Natural killer cell treated with Interleukin-12 subunit alpha and Interleukin-12 subunit beta and Interleukin-15 and Interleukin-18, amount 100 ng/mL, for 72 hours (primary cell): ENCODE measurements at regions not wholly inside any gene's neighbourhood (a gene's known extent, or its start where the extent isn't known, plus 50 kb on each side); places are given as distances from the start of the nearest gene placed in this dataset.
"Not testable (repeated sequence)": the region's sequence is repeated elsewhere in the genome, so short reads cannot be mapped to it uniquely, and the experiment has no call there.

Experiments
- ATAC-seq, 2 donors: fragments of 150-1000 bp; cut with Tn5 transposase in 1 of 2; sonication (Bioruptor Pico), chemical (Tn5 transposase) in 1 of 2; 2 replicates each; pipeline ENCODE4 v1.10.0; 2021
- DNase-seq: peaks from one replicate; pipeline ENCODE4 v3.0.0; 2022; ENCODE audit warnings: low spot score
- H3K27ac Mint-ChIP-seq, 2 donors: 1 replicate in 1 of 2; 2 replicates in 1 of 2; pipeline ENCODE4 v1.8.0; 2022; ENCODE audit warnings: mixed read lengths in 2 of 2, mild to moderate bottlenecking in 1 of 2, moderate library complexity in 1 of 2
- H3K27me3 Mint-ChIP-seq, 2 donors: 1 replicate in 1 of 2; 2 replicates in 1 of 2; pipeline ENCODE4 v1.8.0; 2022; ENCODE audit warnings: mixed read lengths in 2 of 2
- H3K36me3 Mint-ChIP-seq: one replicate; pipeline ENCODE4 v1.8.0; 2022; ENCODE audit warnings: mixed read lengths
- H3K4me1 Mint-ChIP-seq, 2 donors: 1 replicate in 1 of 2; 2 replicates in 1 of 2; pipeline ENCODE4 v1.8.0; 2022; ENCODE audit warnings: low read depth in 2 of 2, mixed read lengths in 2 of 2, mild to moderate bottlenecking in 1 of 2
- H3K4me3 Mint-ChIP-seq: one replicate; pipeline ENCODE4 v1.8.0; 2022; ENCODE audit warnings: mixed read lengths
- H3K9me3 Mint-ChIP-seq: 2 replicates; pipeline ENCODE4 v1.8.0; 2022; ENCODE audit warnings: mixed read lengths

GRCh38 chr2:129800285-129800684 is 179.2 kb upstream of the RAB6C start:
- H3K27me3 Mint-ChIP-seq: peaks cover 8 to 12% of the 10 kb centered on the region in 2 donors
- no peaks in the 10 kb centered on the region for H3K36me3 Mint-ChIP-seq
- no peaks in the 10 kb centered on the region for H3K4me1 Mint-ChIP-seq
- DNase-seq (no peak), ATAC-seq (no peak)
- H3K9me3 Mint-ChIP-seq: no peaks in the 10 kb centered on the region
- no peak overlapping the region for H3K4me3 Mint-ChIP-seq
- no peak overlapping the region for H3K27ac Mint-ChIP-seq

- DNase-seq (no peak), ATAC-seq (no peak)
- peaks cover 8 to 12% of the 10 kb centered on the region in 2 donors for H3K27me3 Mint-ChIP-seq
- H3K4me1 Mint-ChIP-seq: no peaks in the 10 kb centered on the region
- H3K9me3 Mint-ChIP-seq: no peaks in the 10 kb centered on the region
- H3K36me3 Mint-ChIP-seq: no peaks in the 10 kb centered on the region
- no peak overlapping the region for H3K4me3 Mint-ChIP-seq
- H3K27ac Mint-ChIP-seq: no peak overlapping the region
Observed at GRCh38 chr2:129800686-129801085, 178.8 kb upstream of the RAB6C start.

- Mint-ChIP-seq H3K36me3 (no peaks in the 10 kb centered on the region), H3K4me1 (no peaks in the 10 kb centered on the region), H3K4me3 (no peak overlapping the region), H3K27me3 (peaks cover 6 to 12% of the 10 kb centered on the region in 2 donors), H3K9me3 (no peaks in the 10 kb centered on the region), H3K27ac (no peak overlapping the region)
- ATAC-seq (no peak), DNase-seq (no peak)
Observed at GRCh38 chr2:129801575-129801974, 177.9 kb upstream of the RAB6C start.

- no peaks in the 10 kb centered on the region for H3K4me1 Mint-ChIP-seq
- no peaks in the 10 kb centered on the region for H3K36me3 Mint-ChIP-seq
- H3K27me3 Mint-ChIP-seq: peaks cover 6 to 17% of the 10 kb centered on the region in 2 donors
- DNase-seq (no peak), ATAC-seq (no peak)
- H3K9me3 Mint-ChIP-seq: no peaks in the 10 kb centered on the region
- no peak overlapping the region for H3K4me3 Mint-ChIP-seq
- no peak overlapping the region for H3K27ac Mint-ChIP-seq
Observed at GRCh38 chr2:129802290-129802689, 177.2 kb upstream of the RAB6C start.

GRCh38 chr2:129803032-129803431 is 176.4 kb upstream of the RAB6C start:
- Mint-ChIP-seq H3K9me3 (no peaks in the 10 kb centered on the region), H3K27ac (no peak overlapping the region), H3K36me3 (no peaks in the 10 kb centered on the region), H3K4me1 (no peaks in the 10 kb centered on the region), H3K4me3 (no peak overlapping the region), H3K27me3 (peaks cover 6 to 20% of the 10 kb centered on the region in 2 donors)
- no peak for ATAC-seq
- no peak for DNase-seq

- no peak overlapping the region for H3K4me3 Mint-ChIP-seq
- no peaks in the 10 kb centered on the region for H3K9me3 Mint-ChIP-seq
- H3K4me1 Mint-ChIP-seq: no peaks in the 10 kb centered on the region
- ATAC-seq: no peak
- no peaks in the 10 kb centered on the region for H3K36me3 Mint-ChIP-seq
- peaks cover 6 to 25% of the 10 kb centered on the region in 2 donors for H3K27me3 Mint-ChIP-seq
- H3K27ac Mint-ChIP-seq: no peak overlapping the region
- DNase-seq: no peak
Observed at GRCh38 chr2:129803871-129804270, 175.6 kb upstream of the RAB6C start.

- Mint-ChIP-seq H3K36me3 (no peaks in the 10 kb centered on the region), H3K4me3 (no peak overlapping the region), H3K9me3 (no peaks in the 10 kb centered on the region), H3K4me1 (no peaks in the 10 kb centered on the region), H3K27ac (no peak overlapping the region), H3K27me3 (peaks cover 7 to 41% of the 10 kb centered on the region in 2 donors)
- no peak for ATAC-seq
- DNase-seq: no peak
Observed at GRCh38 chr2:129805899-129806298, 173.6 kb upstream of the RAB6C start.

GRCh38 chr2:129806317-129806716 is 173.1 kb upstream of the RAB6C start:
- Mint-ChIP-seq H3K27me3 (peaks cover 11 to 45% of the 10 kb centered on the region in 2 donors), H3K9me3 (no peaks in the 10 kb centered on the region), H3K27ac (no peak overlapping the region), H3K4me3 (no peak overlapping the region), H3K4me1 (no peaks in the 10 kb centered on the region), H3K36me3 (no peaks in the 10 kb centered on the region)
- ATAC-seq (peak in 1 of 2 donors; percentile 52), DNase-seq (no peak)

GRCh38 chr2:129806990-129807389 is 172.5 kb upstream of the RAB6C start:
- H3K36me3 Mint-ChIP-seq: no peaks in the 10 kb centered on the region
- ATAC-seq: no peak
- no peak for DNase-seq
- no peaks in the 10 kb centered on the region for H3K4me1 Mint-ChIP-seq
- no peaks in the 10 kb centered on the region for H3K9me3 Mint-ChIP-seq
- no peak overlapping the region for H3K4me3 Mint-ChIP-seq
- H3K27me3 Mint-ChIP-seq: peaks cover 12 to 42% of the 10 kb centered on the region in 2 donors
- no peak overlapping the region for H3K27ac Mint-ChIP-seq

GRCh38 chr2:129807642-129808338 is 171.7 kb upstream of the RAB6C start:
- H3K36me3 Mint-ChIP-seq, DNase-seq, H3K4me1 Mint-ChIP-seq, ATAC-seq, H3K4me3 Mint-ChIP-seq, H3K27ac Mint-ChIP-seq, H3K9me3 Mint-ChIP-seq: not testable (repeated sequence)
- peaks cover 10 to 38% of the 10 kb centered on the region in 2 donors for H3K27me3 Mint-ChIP-seq

- peaks cover 12% of the 10 kb centered on the region for H3K36me3 Mint-ChIP-seq
- H3K9me3 Mint-ChIP-seq: no peaks in the 10 kb centered on the region
- H3K27ac Mint-ChIP-seq: no peak overlapping the region
- H3K27me3 Mint-ChIP-seq: peaks cover 9 to 61% of the 10 kb centered on the region in 2 donors
- no peak overlapping the region for H3K4me3 Mint-ChIP-seq
- H3K4me1 Mint-ChIP-seq: no peaks in the 10 kb centered on the region
- no peak for ATAC-seq
- no peak for DNase-seq
Observed at GRCh38 chr2:129810521-129810920, 168.9 kb upstream of the RAB6C start.

GRCh38 chr2:129812071-129812470 is 167.4 kb upstream of the RAB6C start:
- ATAC-seq: no peak
- Mint-ChIP-seq H3K4me1 (no peaks in the 10 kb centered on the region), H3K4me3 (no peak overlapping the region), H3K27ac (no peak overlapping the region), H3K9me3 (peaks cover 4% of the 10 kb centered on the region), H3K36me3 (peaks cover 12% of the 10 kb centered on the region), H3K27me3 (peaks cover 13 to 63% of the 10 kb centered on the region in 2 donors)
- no peak for DNase-seq

- H3K4me3 Mint-ChIP-seq: no peak overlapping the region
- H3K9me3 Mint-ChIP-seq: peaks cover 4% of the 10 kb centered on the region
- no peak for DNase-seq
- no peak for ATAC-seq
- no peaks in the 10 kb centered on the region for H3K4me1 Mint-ChIP-seq
- H3K36me3 Mint-ChIP-seq: peaks cover 12% of the 10 kb centered on the region
- H3K27ac Mint-ChIP-seq: no peak overlapping the region
- H3K27me3 Mint-ChIP-seq: peaks cover 13 to 60% of the 10 kb centered on the region in 2 donors
Observed at GRCh38 chr2:129812654-129813053, 166.8 kb upstream of the RAB6C start.

- H3K9me3 Mint-ChIP-seq: peaks cover 4% of the 10 kb centered on the region
- H3K36me3 Mint-ChIP-seq: peaks cover 12% of the 10 kb centered on the region
- no peak for DNase-seq
- H3K27ac Mint-ChIP-seq: no peak overlapping the region
- no peak for ATAC-seq
- no peak overlapping the region for H3K4me3 Mint-ChIP-seq
- peaks cover 13 to 54% of the 10 kb centered on the region in 2 donors for H3K27me3 Mint-ChIP-seq
- H3K4me1 Mint-ChIP-seq: no peaks in the 10 kb centered on the region
Observed at GRCh38 chr2:129813404-129813803, 166.1 kb upstream of the RAB6C start.
